ENCODE measurements at regions not wholly inside any gene's neighbourhood (a gene's known extent, or its start where the extent isn't known, plus 50 kb on each side); places are given as distances from the start of the nearest gene placed in this dataset.

- ChIA-PET CTCF (interaction anchor here (0.5 kb wide), 1 partner anchor 409 kb away, joined by 3 read pairs; no protein-coding TSS in a partner anchor), POLR2A (no interaction called here)
- no peak overlapping the region for H3K27ac ChIP-seq (ENCODE audit: low read depth, low read length)
- TF ChIP-seq CTCF (IDR thresholded peaks at IDR 0.05; ENCODE audit: low read depth, low read length) = no peak
- H3K4me3 ChIP-seq (ENCODE audit: low read depth, low read length) = no peak overlapping the region
- no peak for DNase-seq (ENCODE audit: low read depth, low spot score)
- peaks cover 6% of the 10 kb centered on the region; the same call in 1 of the 2 replicates for H3K9me3 ChIP-seq (ENCODE audit: control insufficient read depth, insufficient read depth, low read length)
- no peaks in the 10 kb centered on the region for H3K27me3 ChIP-seq (ENCODE audit: control insufficient read depth, insufficient read depth, low read length)
Measured at GRCh38 chr14:87230726-87231125, 762.3 kb downstream of the GALC start.

- no peak overlapping the region for H3K27ac ChIP-seq (ENCODE audit: low read depth, low read length)
- H3K9me3 ChIP-seq (ENCODE audit: control insufficient read depth, insufficient read depth, low read length) = peaks cover 6% of the 10 kb centered on the region; the same call in 1 of the 2 replicates
- H3K27me3 ChIP-seq (ENCODE audit: control insufficient read depth, insufficient read depth, low read length) = no peaks in the 10 kb centered on the region
- no peak for TF ChIP-seq CTCF (IDR thresholded peaks at IDR 0.05; ENCODE audit: low read depth, low read length)
- POLR2A ChIA-PET = no interaction called here
- no peak for DNase-seq (ENCODE audit: low read depth, low spot score)
- CTCF ChIA-PET = no interaction called here
- no peak overlapping the region for H3K4me3 ChIP-seq (ENCODE audit: low read depth, low read length)
Measured at GRCh38 chr14:87229131-87229530, 763.9 kb downstream of the GALC start.

GRCh38 chr14:87217023-87217422 is 776.0 kb downstream of the GALC start:
- POLR2A ChIA-PET = no interaction called here
- no peak overlapping the region for H3K4me3 ChIP-seq (ENCODE audit: low read depth, low read length)
- no peaks in the 10 kb centered on the region for H3K9me3 ChIP-seq (ENCODE audit: control insufficient read depth, insufficient read depth, low read length)
- CTCF ChIA-PET = no interaction called here
- H3K27me3 ChIP-seq (ENCODE audit: control insufficient read depth, insufficient read depth, low read length) = no peaks in the 10 kb centered on the region
- DNase-seq (ENCODE audit: low read depth, low spot score) = no peak
- no peak overlapping the region for H3K27ac ChIP-seq (ENCODE audit: low read depth, low read length)
- TF ChIP-seq CTCF (IDR thresholded peaks at IDR 0.05; ENCODE audit: low read depth, low read length) = no peak

GRCh38 chr14:87214558-87214957 is 778.4 kb downstream of the GALC start:
- Histone ChIP-seq H3K27me3 (ENCODE audit: control insufficient read depth, insufficient read depth, low read length) (no peaks in the 10 kb centered on the region), H3K4me3 (ENCODE audit: low read depth, low read length) (no peak overlapping the region), H3K27ac (ENCODE audit: low read depth, low read length) (no peak overlapping the region), H3K9me3 (ENCODE audit: control insufficient read depth, insufficient read depth, low read length) (no peaks in the 10 kb centered on the region)
- no peak for DNase-seq (ENCODE audit: low read depth, low spot score)
- no peak for TF ChIP-seq CTCF (IDR thresholded peaks at IDR 0.05; ENCODE audit: low read depth, low read length)
- ChIA-PET CTCF (interaction anchor here (1.4 kb wide), 1 partner anchor 164 kb away, joined by 6 read pairs; no protein-coding TSS in a partner anchor), POLR2A (no interaction called here)

GRCh38 chr14:87207756-87208155 is 785.2 kb downstream of the GALC start:
- POLR2A ChIA-PET = no interaction called here
- no peak for TF ChIP-seq CTCF (IDR thresholded peaks at IDR 0.05; ENCODE audit: low read depth, low read length)

More at GRCh38 chr14:87207756-87208155, 785.2 kb downstream of the GALC start:
- Histone ChIP-seq H3K4me3 (ENCODE audit: low read depth, low read length) (no peak overlapping the region), H3K27ac (ENCODE audit: low read depth, low read length) (no peak overlapping the region), H3K27me3 (ENCODE audit: control insufficient read depth, insufficient read depth, low read length) (no peaks in the 10 kb centered on the region), H3K9me3 (ENCODE audit: control insufficient read depth, insufficient read depth, low read length) (no peaks in the 10 kb centered on the region)
- CTCF ChIA-PET = no interaction called here
- DNase-seq (ENCODE audit: low read depth, low spot score) = no peak

Measured in AG04450 (cell line).